Neural crest cell (in vitro differentiated cells): ENCODE measurements at regions not wholly inside any gene's neighbourhood (a gene's known extent, or its start where the extent isn't known, plus 50 kb on each side); places are given as distances from the start of the nearest gene placed in this dataset.

Experiments used
- DNase-seq: peaks from one replicate; pipeline ENCODE4 v3.0.0; 2021; ENCODE audit warnings: low read depth, mixed read lengths, low spot score
- H3K27ac Mint-ChIP-seq: one replicate; pipeline ENCODE4 v1.8.0; 2021; ENCODE audit warnings: mild to moderate bottlenecking, mixed read lengths; ENCODE audit not compliant: unreplicated experiment
- H3K27me3 Mint-ChIP-seq: 2 replicates; pipeline ENCODE4 v1.8.0; 2021; ENCODE audit warnings: low read depth, mild to moderate bottlenecking, mixed read lengths
- H3K36me3 Mint-ChIP-seq: 2 replicates; pipeline ENCODE4 v1.8.0; 2021; ENCODE audit warnings: low read depth, mild to moderate bottlenecking, mixed read lengths
- H3K4me1 Mint-ChIP-seq: 2 replicates; pipeline ENCODE4 v1.8.0; 2021; ENCODE audit warnings: mixed read lengths
- H3K4me3 Mint-ChIP-seq: one replicate; pipeline ENCODE4 v1.8.0; 2021; ENCODE audit warnings: mild to moderate bottlenecking, mixed read lengths
- H3K9me3 Mint-ChIP-seq: 2 replicates; pipeline ENCODE4 v1.8.0; 2021; ENCODE audit warnings: mixed read lengths
- CTCF ChIP-seq: fragments of 200-600 bp; sonication (generic); conservative IDR thresholded peaks from 2 replicates; pipeline ENCODE4 v1.5.0; 2021; ENCODE audit warnings: antibody characterized with exemption, mild to moderate bottlenecking

GRCh38 chr18:64991102-64991501 lies 759.7 kb upstream of the CDH7 start:
- DNase-seq: no peak
- no peak overlapping the region for H3K27ac Mint-ChIP-seq
- H3K36me3 Mint-ChIP-seq: no peaks in the 10 kb centered on the region
- no peak for TF ChIP-seq CTCF
- H3K9me3 Mint-ChIP-seq: no peaks in the 10 kb centered on the region
- no peaks in the 10 kb centered on the region for H3K27me3 Mint-ChIP-seq
- peaks cover 10% of the 10 kb centered on the region for H3K4me1 Mint-ChIP-seq
- H3K4me3 Mint-ChIP-seq: no peak overlapping the region

DNA sequence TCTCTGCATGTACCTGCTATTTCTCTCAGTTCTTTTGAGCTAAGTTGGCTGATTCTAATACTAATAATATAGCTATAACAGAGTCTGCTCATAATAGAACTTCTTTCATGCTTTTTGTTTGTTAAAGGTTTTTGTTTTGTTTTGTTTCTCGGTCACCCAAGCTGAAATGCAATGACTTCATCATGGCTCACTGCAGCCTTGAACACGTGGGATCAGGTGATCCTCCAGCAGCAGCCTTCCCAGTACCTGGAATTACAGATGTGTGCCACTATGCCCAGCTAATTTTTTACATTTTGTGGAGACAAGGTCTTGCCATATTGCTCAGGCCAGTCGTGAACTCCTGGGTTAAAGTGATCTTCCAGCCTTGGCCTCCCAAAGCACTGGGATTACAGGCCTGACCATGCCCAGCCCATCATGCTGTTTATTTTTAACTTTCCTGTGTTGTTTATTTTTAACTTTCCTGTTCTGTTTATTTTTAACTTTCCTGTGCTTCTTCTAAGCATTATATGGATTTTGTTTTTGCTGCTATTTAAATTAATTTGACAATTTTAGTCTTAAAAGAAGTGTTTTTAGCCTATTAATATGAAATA lies 763.8 kb upstream of the CDH7 start:
- H3K4me3 Mint-ChIP-seq: no peak overlapping the region
- TF ChIP-seq CTCF: no peak

DNA sequence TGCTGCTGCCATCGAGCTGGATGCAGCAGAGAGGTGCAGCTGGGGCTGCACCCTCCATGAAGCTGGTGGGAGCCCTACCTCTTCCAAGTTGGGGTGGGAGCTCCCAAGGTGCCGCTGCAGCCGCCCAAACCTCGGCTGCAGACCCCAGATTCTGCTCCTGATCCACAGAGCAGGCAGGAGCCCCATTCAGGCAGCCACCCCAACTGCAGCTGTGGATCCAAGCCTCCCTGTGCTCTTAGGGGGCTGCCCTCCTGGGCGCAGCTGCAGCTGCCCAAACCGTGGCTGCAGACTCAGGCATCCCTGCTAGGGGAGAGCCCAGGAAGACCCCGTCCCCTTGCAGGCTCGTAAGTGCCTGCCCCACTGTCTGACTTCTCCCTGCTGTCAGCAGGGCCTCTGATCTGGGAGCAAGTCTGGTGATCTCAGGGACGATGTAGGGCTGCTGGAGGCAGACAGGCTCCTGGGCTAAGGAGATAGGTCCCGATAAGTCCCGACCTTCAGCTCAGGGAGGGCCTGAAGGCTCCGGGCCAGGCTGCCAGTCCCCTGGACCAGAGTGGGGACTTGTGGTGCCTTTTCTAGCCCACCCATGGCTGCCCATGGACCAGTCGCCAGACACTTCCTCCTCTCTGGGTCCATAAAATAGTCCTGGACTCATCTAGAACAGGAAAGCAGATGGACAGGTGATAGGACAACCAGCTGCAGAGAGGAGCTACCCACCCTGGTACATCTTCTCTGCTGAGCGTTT lies 767.1 kb upstream of the CDH7 start:
- Mint-ChIP-seq H3K4me3 (no peak overlapping the region), H3K4me1 (peaks cover 4% of the 10 kb centered on the region), H3K27me3 (no peaks in the 10 kb centered on the region), H3K9me3 (peaks cover 3% of the 10 kb centered on the region), H3K27ac (no peak overlapping the region), H3K36me3 (no peaks in the 10 kb centered on the region)
- no peak for DNase-seq
- no peak for TF ChIP-seq CTCF

More for the DNA sequence above, 763.8 kb upstream of the CDH7 start:
- no peak for DNase-seq
- no peaks in the 10 kb centered on the region for H3K27me3 Mint-ChIP-seq
- peaks cover 3% of the 10 kb centered on the region for H3K9me3 Mint-ChIP-seq
- peaks cover 4% of the 10 kb centered on the region for H3K4me1 Mint-ChIP-seq
- H3K27ac Mint-ChIP-seq: no peak overlapping the region
- no peaks in the 10 kb centered on the region for H3K36me3 Mint-ChIP-seq

DNA sequence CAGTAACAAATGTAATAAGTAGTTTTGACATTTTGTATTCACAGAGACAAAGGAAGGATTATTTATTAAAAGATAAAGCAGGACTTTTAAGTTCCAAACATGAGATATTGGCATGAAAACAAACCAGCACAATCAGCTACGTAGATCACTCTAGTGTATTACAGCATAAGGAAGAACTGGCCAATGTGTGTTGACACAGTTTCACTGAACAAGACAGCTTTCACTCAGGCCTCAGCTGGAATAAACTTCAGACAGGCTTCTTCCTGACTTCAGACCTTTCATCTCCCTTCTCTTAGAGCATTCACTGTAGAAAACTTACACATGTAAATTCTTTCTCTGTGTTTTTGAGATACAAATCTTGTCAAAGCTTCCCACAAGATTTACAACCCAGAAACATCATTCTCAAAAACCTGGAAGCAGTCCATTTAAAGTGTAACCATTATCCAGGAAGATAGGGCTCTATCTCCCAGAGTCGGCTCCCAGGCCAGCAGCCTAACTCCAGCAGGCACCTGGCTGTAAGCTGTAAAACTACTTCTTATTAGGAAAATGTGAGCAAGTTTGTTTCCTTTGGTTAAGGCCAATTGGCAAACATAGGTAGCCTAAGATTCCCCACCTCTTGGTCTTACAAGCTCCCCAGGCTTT lies 768.3 kb upstream of the CDH7 start:
- TF ChIP-seq CTCF: no peak
- H3K27ac Mint-ChIP-seq: no peak overlapping the region
- H3K4me1 Mint-ChIP-seq: no peaks in the 10 kb centered on the region
- no peak overlapping the region for H3K4me3 Mint-ChIP-seq
- H3K9me3 Mint-ChIP-seq: peaks cover 3% of the 10 kb centered on the region
- no peaks in the 10 kb centered on the region for H3K27me3 Mint-ChIP-seq
- no peaks in the 10 kb centered on the region for H3K36me3 Mint-ChIP-seq
- no peak for DNase-seq

- no peak overlapping the region for H3K27ac Mint-ChIP-seq
- no peak for DNase-seq
- no peaks in the 10 kb centered on the region for H3K36me3 Mint-ChIP-seq
- H3K27me3 Mint-ChIP-seq: no peaks in the 10 kb centered on the region
- no peak overlapping the region for H3K4me3 Mint-ChIP-seq
- H3K9me3 Mint-ChIP-seq: peaks cover 3% of the 10 kb centered on the region
- no peak for TF ChIP-seq CTCF
- no peaks in the 10 kb centered on the region for H3K4me1 Mint-ChIP-seq
Measured at GRCh38 chr18:64981915-64982314, 768.9 kb upstream of the CDH7 start.
